GM12872 (cell line): ENCODE measurements at regions not wholly inside any gene's neighbourhood (a gene's known extent, or its start where the extent isn't known, plus 50 kb on each side); places are given as distances from the start of the nearest gene placed in this dataset.

Experiments
- CTCF ChIP-seq: IDR thresholded peaks from 3 replicates; pipeline ENCODE4 v1.5.1; 2011; ENCODE audit warnings: low read depth, mild to moderate bottlenecking, low read length, moderate library complexity; ENCODE audit not compliant: insufficient read depth

GRCh38 chr18:76771192-76771799 is 51.1 kb upstream of the ZNF236 start:
- no peak for TF ChIP-seq CTCF

- TF ChIP-seq CTCF, result no peak
These were observed 54.4 kb upstream of the ZNF236 start for GRCh38 chr18:76767954-76768353.

- TF ChIP-seq CTCF, result no peak
These were observed 55.9 kb upstream of the ZNF236 start for GRCh38 chr18:76766429-76766828.

- no peak for TF ChIP-seq CTCF
These were observed 56.7 kb upstream of the ZNF236 start for GRCh38 chr18:76765649-76766048.

GRCh38 chr18:76764291-76764901 is 58.0 kb upstream of the ZNF236 start:
- no peak for TF ChIP-seq CTCF

GRCh38 chr18:76759056-76759455 is 63.3 kb upstream of the ZNF236 start:
- no peak for TF ChIP-seq CTCF

- no peak for TF ChIP-seq CTCF
These were observed 64.4 kb upstream of the ZNF236 start for GRCh38 chr18:76757925-76758324.
